ENCODE measurements at regions not wholly inside any gene's neighbourhood (a gene's known extent, or its start where the extent isn't known, plus 50 kb on each side); places are given as distances from the start of the nearest gene placed in this dataset.
"Not testable (repeated sequence)": the region's sequence is repeated elsewhere in the genome, so short reads cannot be mapped to it uniquely, and the experiment has no call there.

GRCh38 chr12:124472690-124473279, 94.6 kb downstream of the NCOR2 start:
- DNase-seq = no peak

GRCh38 chr12:124471828-124472227, 95.6 kb downstream of the NCOR2 start:
- no peak for DNase-seq

GRCh38 chr12:124470806-124471205, 96.6 kb downstream of the NCOR2 start:
- DNase-seq = no peak

GRCh38 chr12:124470139-124470538, 97.3 kb downstream of the NCOR2 start:
- no peak for DNase-seq

- DNase-seq = no peak
These were observed 98.1 kb downstream of the NCOR2 start for GRCh38 chr12:124469193-124469888.

GRCh38 chr12:124467549-124467948, 99.9 kb downstream of the NCOR2 start:
- not testable (repeated sequence) for DNase-seq

- peak; percentile 86 for DNase-seq
These were observed 100.9 kb downstream of the NCOR2 start for GRCh38 chr12:124466216-124467128.

GRCh38 chr12:124465473-124465872, 101.9 kb downstream of the NCOR2 start:
- DNase-seq = no peak

GRCh38 chr12:124464830-124465229, 102.6 kb downstream of the NCOR2 start:
- DNase-seq = no peak

- no peak for DNase-seq
These were observed 103.3 kb downstream of the NCOR2 start for GRCh38 chr12:124464062-124464461.

GRCh38 chr12:124463341-124463921, 104.0 kb downstream of the NCOR2 start:
- no peak for DNase-seq

- no peak for DNase-seq
These were observed 104.7 kb downstream of the NCOR2 start for GRCh38 chr12:124462750-124463149.

- no peak for DNase-seq
These were observed 105.4 kb downstream of the NCOR2 start for GRCh38 chr12:124461851-124462623.

- no peak for DNase-seq
These were observed 106.2 kb downstream of the NCOR2 start for GRCh38 chr12:124461241-124461673.

GRCh38 chr12:124460771-124461170, 106.6 kb downstream of the NCOR2 start:
- DNase-seq = no peak

GRCh38 chr12:124459852-124460645, 107.4 kb downstream of the NCOR2 start:
- DNase-seq = no peak

- no peak for DNase-seq
These were observed 108.2 kb downstream of the NCOR2 start for GRCh38 chr12:124458992-124459851.

- no peak for DNase-seq
These were observed 109.0 kb downstream of the NCOR2 start for GRCh38 chr12:124458220-124458991.
